PC-9 (cell line): ENCODE measurements at regions not wholly inside any gene's neighbourhood (a gene's known extent, or its start where the extent isn't known, plus 50 kb on each side); places are given as distances from the start of the nearest gene placed in this dataset.

ENCODE experiments used
- EZH2 ChIP-seq: fragments of 200-600 bp; sonication (generic); IDR thresholded peaks from 2 replicates; pipeline ENCODE4 v1.8.0; 2017; ENCODE audit warnings: antibody characterized with exemption, low read depth
- TF ChIP-seq, protein P1 (sequence below): fragments of 200-600 bp; sonication (generic); conservative IDR thresholded peaks from 2 replicates; pipeline ENCODE4 v1.6.1; 2017; ENCODE audit warnings: mixed run types, antibody characterized with exemption, mild to moderate bottlenecking, moderate library complexity

- TF ChIP-seq, protein P1, sequence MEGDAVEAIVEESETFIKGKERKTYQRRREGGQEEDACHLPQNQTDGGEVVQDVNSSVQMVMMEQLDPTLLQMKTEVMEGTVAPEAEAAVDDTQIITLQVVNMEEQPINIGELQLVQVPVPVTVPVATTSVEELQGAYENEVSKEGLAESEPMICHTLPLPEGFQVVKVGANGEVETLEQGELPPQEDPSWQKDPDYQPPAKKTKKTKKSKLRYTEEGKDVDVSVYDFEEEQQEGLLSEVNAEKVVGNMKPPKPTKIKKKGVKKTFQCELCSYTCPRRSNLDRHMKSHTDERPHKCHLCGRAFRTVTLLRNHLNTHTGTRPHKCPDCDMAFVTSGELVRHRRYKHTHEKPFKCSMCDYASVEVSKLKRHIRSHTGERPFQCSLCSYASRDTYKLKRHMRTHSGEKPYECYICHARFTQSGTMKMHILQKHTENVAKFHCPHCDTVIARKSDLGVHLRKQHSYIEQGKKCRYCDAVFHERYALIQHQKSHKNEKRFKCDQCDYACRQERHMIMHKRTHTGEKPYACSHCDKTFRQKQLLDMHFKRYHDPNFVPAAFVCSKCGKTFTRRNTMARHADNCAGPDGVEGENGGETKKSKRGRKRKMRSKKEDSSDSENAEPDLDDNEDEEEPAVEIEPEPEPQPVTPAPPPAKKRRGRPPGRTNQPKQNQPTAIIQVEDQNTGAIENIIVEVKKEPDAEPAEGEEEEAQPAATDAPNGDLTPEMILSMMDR, result no peak
- no peak for TF ChIP-seq EZH2
These were observed 106.4 kb upstream of the GSC start for GRCh38 chr14:94876306-94876705.
